ENCODE measurements at regions not wholly inside any gene's neighbourhood (a gene's known extent, or its start where the extent isn't known, plus 50 kb on each side); places are given as distances from the start of the nearest gene placed in this dataset.

- no peak for DNase-seq
- H3K9me3 ChIP-seq (ENCODE audit: control insufficient read depth in 1 of 2, low read length in 2 of 2) = no peaks in the 10 kb centered on the region
- intact Hi-C loops (cut with micrococcal nuclease) = no loop called here
- Mint-ChIP-seq H3K9me3 (peaks cover 0 to 8% (median 3%) of the 10 kb centered on the region in 8 donors), H3K27me3 (no peaks in the 10 kb centered on the region), H3K27ac (no peak overlapping the region), H3K36me3 (no peaks in the 10 kb centered on the region), H3K4me1 (no peaks in the 10 kb centered on the region), H3K4me3 (no peak overlapping the region)
- no peaks in the 10 kb centered on the region for H3K36me3 ChIP-seq (ENCODE audit: insufficient read depth, low read length)
- CTCF ChIA-PET (ENCODE audit: partially characterized antibody) = no interaction called here
- POLR2A ChIA-PET (ENCODE audit: partially characterized antibody) = no interaction called here
- H3K4me1 ChIP-seq (ENCODE audit: insufficient read depth, low read length) = no peaks in the 10 kb centered on the region
- no peak overlapping the region for H3K27ac ChIP-seq (ENCODE audit: low read depth, low read length)
- H3K4me3 ChIP-seq (ENCODE audit: low read length in 2 of 2) = no peak overlapping the region
- H3K27me3 ChIP-seq (ENCODE audit: insufficient read depth, low read length) = no peaks in the 10 kb centered on the region
Measured at GRCh38 chr10:76763376-76763775, 874.2 kb downstream of the KCNMA1 start.

GRCh38 chr10:76759681-76760080 lies 877.9 kb downstream of the KCNMA1 start:
- no peaks in the 10 kb centered on the region for H3K36me3 ChIP-seq (ENCODE audit: insufficient read depth, low read length)
- DNase-seq = no peak
- intact Hi-C loops (cut with micrococcal nuclease) = no loop called here
- POLR2A ChIA-PET (ENCODE audit: partially characterized antibody) = no interaction called here
- no peaks in the 10 kb centered on the region for H3K9me3 ChIP-seq (ENCODE audit: control insufficient read depth in 1 of 2, low read length in 2 of 2)
- no peak overlapping the region for H3K27ac Mint-ChIP-seq
- peaks cover 0 to 8% (median 3%) of the 10 kb centered on the region in 8 donors for H3K9me3 Mint-ChIP-seq
- no peak overlapping the region for H3K4me3 Mint-ChIP-seq
- no peak overlapping the region for H3K27ac ChIP-seq (ENCODE audit: low read depth, low read length)
- H3K36me3 Mint-ChIP-seq = no peaks in the 10 kb centered on the region
- H3K4me1 ChIP-seq (ENCODE audit: insufficient read depth, low read length) = no peaks in the 10 kb centered on the region
- H3K27me3 ChIP-seq (ENCODE audit: insufficient read depth, low read length) = no peaks in the 10 kb centered on the region
- no peak overlapping the region for H3K4me3 ChIP-seq (ENCODE audit: low read length in 2 of 2)
- H3K27me3 Mint-ChIP-seq = no peaks in the 10 kb centered on the region
- H3K4me1 Mint-ChIP-seq = no peaks in the 10 kb centered on the region
- CTCF ChIA-PET (ENCODE audit: partially characterized antibody) = no interaction called here

GRCh38 chr10:76743169-76743568 lies 894.4 kb downstream of the KCNMA1 start:
- H3K27ac Mint-ChIP-seq = no peak overlapping the region
- no peak for DNase-seq
- H3K9me3 ChIP-seq (ENCODE audit: control insufficient read depth in 1 of 2, low read length in 2 of 2) = no peaks in the 10 kb centered on the region
- no peaks in the 10 kb centered on the region for H3K4me1 ChIP-seq (ENCODE audit: insufficient read depth, low read length)
- no peak overlapping the region for H3K4me3 ChIP-seq (ENCODE audit: low read length in 2 of 2)
- CTCF ChIA-PET (ENCODE audit: partially characterized antibody) = no interaction called here
- POLR2A ChIA-PET (ENCODE audit: partially characterized antibody) = no interaction called here
- H3K4me3 Mint-ChIP-seq = no peak overlapping the region
- no peak overlapping the region for H3K27ac ChIP-seq (ENCODE audit: low read depth, low read length)
- peaks cover 0 to 5% (median 0%) of the 10 kb centered on the region in 8 donors for H3K9me3 Mint-ChIP-seq
- H3K36me3 Mint-ChIP-seq = no peaks in the 10 kb centered on the region
- intact Hi-C loops (cut with micrococcal nuclease) = no loop called here
- H3K4me1 Mint-ChIP-seq = no peaks in the 10 kb centered on the region
- no peaks in the 10 kb centered on the region for H3K27me3 ChIP-seq (ENCODE audit: insufficient read depth, low read length)
- H3K36me3 ChIP-seq (ENCODE audit: insufficient read depth, low read length) = no peaks in the 10 kb centered on the region
- no peaks in the 10 kb centered on the region for H3K27me3 Mint-ChIP-seq

GRCh38 chr10:76740514-76740913 lies 897.1 kb downstream of the KCNMA1 start:
- no peaks in the 10 kb centered on the region for H3K36me3 Mint-ChIP-seq
- no peaks in the 10 kb centered on the region for H3K36me3 ChIP-seq (ENCODE audit: insufficient read depth, low read length)
- H3K9me3 ChIP-seq (ENCODE audit: control insufficient read depth in 1 of 2, low read length in 2 of 2) = no peaks in the 10 kb centered on the region
- CTCF ChIA-PET (ENCODE audit: partially characterized antibody) = no interaction called here
- intact Hi-C loops (cut with micrococcal nuclease) = no loop called here
- POLR2A ChIA-PET (ENCODE audit: partially characterized antibody) = no interaction called here
- H3K4me3 Mint-ChIP-seq = no peak overlapping the region
- H3K27ac ChIP-seq (ENCODE audit: low read depth, low read length) = no peak overlapping the region
- no peaks in the 10 kb centered on the region for H3K4me1 ChIP-seq (ENCODE audit: insufficient read depth, low read length)
- DNase-seq = no peak
- H3K4me3 ChIP-seq (ENCODE audit: low read length in 2 of 2) = no peak overlapping the region
- H3K9me3 Mint-ChIP-seq = peaks cover 0 to 6% (median 0%) of the 10 kb centered on the region in 8 donors
- no peak overlapping the region for H3K27ac Mint-ChIP-seq
- no peaks in the 10 kb centered on the region for H3K27me3 Mint-ChIP-seq
- peaks cover 0 to 3% (median 0%) of the 10 kb centered on the region in 4 donors for H3K4me1 Mint-ChIP-seq
- no peaks in the 10 kb centered on the region for H3K27me3 ChIP-seq (ENCODE audit: insufficient read depth, low read length)

- Mint-ChIP-seq H3K4me1 (peaks cover 0 to 3% (median 0%) of the 10 kb centered on the region in 4 donors), H3K27ac (no peak overlapping the region), H3K9me3 (peaks cover 0 to 6% (median 2%) of the 10 kb centered on the region in 8 donors), H3K27me3 (no peaks in the 10 kb centered on the region), H3K4me3 (no peak overlapping the region), H3K36me3 (no peaks in the 10 kb centered on the region)
- CTCF ChIA-PET (ENCODE audit: partially characterized antibody) = no interaction called here
- intact Hi-C loops (cut with micrococcal nuclease) = no loop called here
- no peaks in the 10 kb centered on the region for H3K36me3 ChIP-seq (ENCODE audit: insufficient read depth, low read length)
- DNase-seq = no peak
- no peaks in the 10 kb centered on the region for H3K9me3 ChIP-seq (ENCODE audit: control insufficient read depth in 1 of 2, low read length in 2 of 2)
- H3K27me3 ChIP-seq (ENCODE audit: insufficient read depth, low read length) = no peaks in the 10 kb centered on the region
- no peak overlapping the region for H3K4me3 ChIP-seq (ENCODE audit: low read length in 2 of 2)
- H3K4me1 ChIP-seq (ENCODE audit: insufficient read depth, low read length) = no peaks in the 10 kb centered on the region
- H3K27ac ChIP-seq (ENCODE audit: low read depth, low read length) = no peak overlapping the region
- POLR2A ChIA-PET (ENCODE audit: partially characterized antibody) = no interaction called here
Measured at GRCh38 chr10:76738991-76739390, 898.6 kb downstream of the KCNMA1 start.

GRCh38 chr10:76736815-76737618 lies 900.6 kb downstream of the KCNMA1 start:
- Mint-ChIP-seq H3K4me3 (no peak overlapping the region), H3K27ac (peak overlapping the region in 4 of 7 donors; percentile 18 to 87 (median 68)), H3K9me3 (peaks cover 0 to 6% (median 3%) of the 10 kb centered on the region in 8 donors), H3K27me3 (no peaks in the 10 kb centered on the region), H3K4me1 (peaks cover 0 to 3% (median 0%) of the 10 kb centered on the region in 4 donors), H3K36me3 (no peaks in the 10 kb centered on the region)
- Histone ChIP-seq H3K27ac (ENCODE audit: low read depth, low read length) (no peak overlapping the region), H3K9me3 (ENCODE audit: control insufficient read depth in 1 of 2, low read length in 2 of 2) (no peaks in the 10 kb centered on the region), H3K4me1 (ENCODE audit: insufficient read depth, low read length) (no peaks in the 10 kb centered on the region), H3K4me3 (ENCODE audit: low read length in 2 of 2) (no peak overlapping the region), H3K36me3 (ENCODE audit: insufficient read depth, low read length) (no peaks in the 10 kb centered on the region), H3K27me3 (ENCODE audit: insufficient read depth, low read length) (no peaks in the 10 kb centered on the region)
- ChIA-PET CTCF (ENCODE audit: partially characterized antibody) (no interaction called here), POLR2A (ENCODE audit: partially characterized antibody) (no interaction called here)
- intact Hi-C loops (cut with micrococcal nuclease) = no loop called here
- DNase-seq = peak in 1 of 5 donors; percentile 0

GRCh38 chr10:76736392-76736791 lies 901.2 kb downstream of the KCNMA1 start:
- no peak overlapping the region for H3K27ac ChIP-seq (ENCODE audit: low read depth, low read length)
- intact Hi-C loops (cut with micrococcal nuclease) = no loop called here
- peak in 4 of 5 donors; percentile 6 to 38 (median 27) for DNase-seq

More at GRCh38 chr10:76736392-76736791, 901.2 kb downstream of the KCNMA1 start:
- no peaks in the 10 kb centered on the region for H3K36me3 Mint-ChIP-seq
- POLR2A ChIA-PET (ENCODE audit: partially characterized antibody) = no interaction called here
- peaks cover 0 to 12% (median 5%) of the 10 kb centered on the region in 8 donors for H3K9me3 Mint-ChIP-seq
- H3K27me3 Mint-ChIP-seq = no peaks in the 10 kb centered on the region
- CTCF ChIA-PET (ENCODE audit: partially characterized antibody) = no interaction called here
- no peaks in the 10 kb centered on the region for H3K9me3 ChIP-seq (ENCODE audit: control insufficient read depth in 1 of 2, low read length in 2 of 2)
- H3K4me1 ChIP-seq (ENCODE audit: insufficient read depth, low read length) = no peaks in the 10 kb centered on the region
- no peaks in the 10 kb centered on the region for H3K36me3 ChIP-seq (ENCODE audit: insufficient read depth, low read length)
- peak overlapping the region in 1 of 8 donors; percentile 65 for H3K4me3 Mint-ChIP-seq
- H3K4me1 Mint-ChIP-seq = peaks cover 0 to 3% (median 0%) of the 10 kb centered on the region in 4 donors
- peak overlapping the region in 1 of 7 donors; percentile 87 for H3K27ac Mint-ChIP-seq
- no peaks in the 10 kb centered on the region for H3K27me3 ChIP-seq (ENCODE audit: insufficient read depth, low read length)
- no peak overlapping the region for H3K4me3 ChIP-seq (ENCODE audit: low read length in 2 of 2)
